OCI-LY7 (cell line): ENCODE measurements at regions not wholly inside any gene's neighbourhood (a gene's known extent, or its start where the extent isn't known, plus 50 kb on each side); places are given as distances from the start of the nearest gene placed in this dataset.

Experiments
- BruUV-seq: library from RNA; stranded (reverse); fragments of 400-500 nt; replicated peaks from 2 replicates; lab custom pipeline; 2021; lab: Mats Ljungman, UMichigan
- CTCF ChIA-PET: fragments of 300-600 bp; sonication (Branson Sonifier 250); formaldehyde crosslinking; loops from one replicate; lab custom pipeline; 2022; ENCODE audit warnings: antibody characterized with exemption; ENCODE audit not compliant: unreplicated experiment; lab: Charles Lee
- POLR2A ChIA-PET: fragments of 300-600 bp; sonication (Branson Sonifier 250); formaldehyde crosslinking; loops from one replicate; lab custom pipeline; 2022; ENCODE audit warnings: antibody characterized with exemption; lab: Charles Lee
- DNase-seq: peaks from one replicate; pipeline ENCODE4 v3.0.0-alpha.2; 2015; ENCODE audit warnings: low spot score
- H2AFZ ChIP-seq: fragments of 200-600 bp; sonication (generic), shearing (Covaris generic); 2 replicates; pipeline ENCODE4 v1.6.1; 2014; ENCODE audit warnings: mild to moderate bottlenecking, antibody characterized with exemption, low read length, moderate library complexity
- H3K27ac ChIP-seq: fragments of 200-600 bp; sonication (generic); 2 replicates; pipeline ENCODE4 v1.5.1; 2014; ENCODE audit warnings: mixed run types, low read depth, mild to moderate bottlenecking, moderate library complexity, low read length, inconsistent platforms; ENCODE audit not compliant: poor library complexity, severe bottlenecking
- H3K36me3 ChIP-seq: fragments of 200-600 bp; sonication (generic); 2 replicates; pipeline ENCODE4 v1.6.1; 2014; ENCODE audit warnings: mild to moderate bottlenecking, antibody characterized with exemption, low read length, moderate library complexity, mixed read lengths; ENCODE audit not compliant: insufficient read depth
- H3K4me1 ChIP-seq: fragments of 200-600 bp; sonication (generic); 2 replicates; pipeline ENCODE4 v1.5.1; 2014; ENCODE audit warnings: mild to moderate bottlenecking, low read length; ENCODE audit not compliant: insufficient read depth, poor library complexity, severe bottlenecking
- H3K4me2 ChIP-seq: fragments of 200-600 bp; sonication (generic); 2 replicates; pipeline ENCODE4 v1.6.1; 2014; ENCODE audit warnings: mild to moderate bottlenecking, low read length
- H3K4me3 ChIP-seq: fragments of 200-600 bp; sonication (generic); 2 replicates; pipeline ENCODE4 v1.5.1; 2014; ENCODE audit warnings: mild to moderate bottlenecking, low read depth, low read length; ENCODE audit not compliant: poor library complexity, severe bottlenecking
- H3K79me2 ChIP-seq: fragments of 200-600 bp; sonication (generic); 2 replicates; pipeline ENCODE4 v1.6.1; 2016; ENCODE audit warnings: low read depth, mild to moderate bottlenecking, low read length, moderate library complexity, mixed read lengths; ENCODE audit not compliant: insufficient read depth
- H3K9me2 ChIP-seq: fragments of 200-600 bp; sonication (generic); 2 replicates; pipeline ENCODE4 v1.6.1; 2016; ENCODE audit warnings: mild to moderate bottlenecking, low read length, mixed read lengths; ENCODE audit not compliant: insufficient read depth
- H3K9me3 ChIP-seq: fragments of 200-600 bp; sonication (generic); 2 replicates; pipeline ENCODE4 v1.6.1; 2014; ENCODE audit warnings: mild to moderate bottlenecking, mixed run types, low read length, mixed read lengths
- H4K20me1 ChIP-seq: fragments of 200-600 bp; sonication (generic); 2 replicates; pipeline ENCODE4 v1.6.1; 2014; ENCODE audit warnings: mild to moderate bottlenecking, antibody characterized with exemption, low read length, moderate library complexity, mixed read lengths; ENCODE audit not compliant: insufficient read depth
- EZH2phosphoT487 ChIP-seq: fragments of 200-600 bp; sonication (generic); IDR thresholded peaks from 2 replicates; pipeline ENCODE4 v1.6.1; 2018; ENCODE audit warnings: low read depth, borderline replicate concordance, mild to moderate bottlenecking, mixed run types, antibody characterized with exemption, low read length, moderate library complexity, mixed read lengths
- intact Hi-C: fragments of 100-400 bp; cut with micrococcal nuclease; formaldehyde crosslinking; loops from one replicate; pipeline ENCODE4 v1.10.0; 2022; ENCODE audit not compliant: unreplicated experiment
- TF ChIP-seq, protein P1 (sequence below): fragments of 200-600 bp; sonication (generic); conservative IDR thresholded peaks from 2 replicates; pipeline ENCODE4 v1.5.1; 2014; ENCODE audit warnings: mild to moderate bottlenecking, antibody characterized with exemption, low read length, moderate library complexity, mixed read lengths

DNA sequence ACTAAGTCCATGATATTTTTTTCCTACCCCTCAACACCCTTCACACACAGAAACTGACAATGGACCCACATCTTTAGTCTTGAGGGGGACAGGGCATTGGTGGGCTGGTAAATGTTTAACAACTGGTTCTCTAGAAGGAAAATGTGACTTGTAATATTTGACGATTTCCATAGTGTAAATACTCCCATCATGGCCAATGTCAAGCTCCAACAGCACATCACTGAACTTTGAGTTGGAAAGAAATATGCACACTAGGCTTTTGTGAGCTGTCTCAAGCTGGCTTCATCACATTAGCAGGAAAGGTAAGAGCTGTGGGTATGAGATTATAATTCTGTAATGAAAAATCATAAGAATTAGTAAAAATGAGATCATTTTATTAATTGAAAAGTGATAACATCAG, 189.9 kb upstream of the PRLR start:
- ChIA-PET POLR2A (no interaction called here), CTCF (no interaction called here)
- Histone ChIP-seq H3K79me2 (no peaks in the 10 kb centered on the region), H3K4me1 (no peaks in the 10 kb centered on the region), H3K4me3 (no peak overlapping the region), H3K9me2 (no peaks in the 10 kb centered on the region), H3K9me3 (no peaks in the 10 kb centered on the region), H3K36me3 (no peaks in the 10 kb centered on the region), H4K20me1 (no peaks in the 10 kb centered on the region), H2AFZ (no peak overlapping the region), H3K27ac (no peak overlapping the region), H3K4me2 (no peak overlapping the region)
- no peak for TF ChIP-seq EZH2phosphoT487
- TF ChIP-seq, protein P1, sequence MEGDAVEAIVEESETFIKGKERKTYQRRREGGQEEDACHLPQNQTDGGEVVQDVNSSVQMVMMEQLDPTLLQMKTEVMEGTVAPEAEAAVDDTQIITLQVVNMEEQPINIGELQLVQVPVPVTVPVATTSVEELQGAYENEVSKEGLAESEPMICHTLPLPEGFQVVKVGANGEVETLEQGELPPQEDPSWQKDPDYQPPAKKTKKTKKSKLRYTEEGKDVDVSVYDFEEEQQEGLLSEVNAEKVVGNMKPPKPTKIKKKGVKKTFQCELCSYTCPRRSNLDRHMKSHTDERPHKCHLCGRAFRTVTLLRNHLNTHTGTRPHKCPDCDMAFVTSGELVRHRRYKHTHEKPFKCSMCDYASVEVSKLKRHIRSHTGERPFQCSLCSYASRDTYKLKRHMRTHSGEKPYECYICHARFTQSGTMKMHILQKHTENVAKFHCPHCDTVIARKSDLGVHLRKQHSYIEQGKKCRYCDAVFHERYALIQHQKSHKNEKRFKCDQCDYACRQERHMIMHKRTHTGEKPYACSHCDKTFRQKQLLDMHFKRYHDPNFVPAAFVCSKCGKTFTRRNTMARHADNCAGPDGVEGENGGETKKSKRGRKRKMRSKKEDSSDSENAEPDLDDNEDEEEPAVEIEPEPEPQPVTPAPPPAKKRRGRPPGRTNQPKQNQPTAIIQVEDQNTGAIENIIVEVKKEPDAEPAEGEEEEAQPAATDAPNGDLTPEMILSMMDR = no peak
- DNase-seq = no peak
- intact Hi-C loops = no loop called here
- BruUV-seq = no TSS peak

DNA sequence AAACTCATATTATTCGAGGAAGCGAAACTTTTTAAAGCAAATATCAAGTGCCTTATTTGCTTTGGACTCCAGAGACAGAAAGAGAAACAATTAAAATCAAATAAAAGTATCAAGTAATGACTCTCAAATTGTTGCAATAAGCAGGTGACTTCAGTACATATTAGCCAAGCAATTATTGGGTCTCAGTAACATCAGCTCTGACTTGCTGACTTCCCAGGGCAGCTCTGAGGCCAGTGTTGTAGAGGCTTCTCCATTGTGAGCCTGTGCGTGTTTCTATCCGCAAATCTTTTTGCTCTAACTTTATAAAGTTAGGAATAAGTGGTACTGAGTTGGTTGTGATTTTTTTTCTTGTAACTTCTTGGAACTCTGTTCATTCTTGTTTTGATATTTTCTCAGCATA, 186.8 kb upstream of the PRLR start:
- no peak overlapping the region for H2AFZ ChIP-seq
- TF ChIP-seq, protein P1 = no peak
- no peaks in the 10 kb centered on the region for H4K20me1 ChIP-seq
- H3K9me2 ChIP-seq = no peaks in the 10 kb centered on the region
- no peaks in the 10 kb centered on the region for H3K79me2 ChIP-seq
- no peaks in the 10 kb centered on the region for H3K9me3 ChIP-seq
- H3K4me1 ChIP-seq = no peaks in the 10 kb centered on the region
- ChIA-PET CTCF (no interaction called here), POLR2A (interaction anchor here (1.1 kb wide), 1 partner anchor 110 kb away, joined by 3 read pairs; no protein-coding TSS in a partner anchor)
- intact Hi-C loops = no loop called here
- no peak overlapping the region for H3K4me2 ChIP-seq
- H3K4me3 ChIP-seq = no peak overlapping the region
- BruUV-seq = no TSS peak
- H3K27ac ChIP-seq = no peak overlapping the region
- no peak for DNase-seq
- H3K36me3 ChIP-seq = no peaks in the 10 kb centered on the region

DNA sequence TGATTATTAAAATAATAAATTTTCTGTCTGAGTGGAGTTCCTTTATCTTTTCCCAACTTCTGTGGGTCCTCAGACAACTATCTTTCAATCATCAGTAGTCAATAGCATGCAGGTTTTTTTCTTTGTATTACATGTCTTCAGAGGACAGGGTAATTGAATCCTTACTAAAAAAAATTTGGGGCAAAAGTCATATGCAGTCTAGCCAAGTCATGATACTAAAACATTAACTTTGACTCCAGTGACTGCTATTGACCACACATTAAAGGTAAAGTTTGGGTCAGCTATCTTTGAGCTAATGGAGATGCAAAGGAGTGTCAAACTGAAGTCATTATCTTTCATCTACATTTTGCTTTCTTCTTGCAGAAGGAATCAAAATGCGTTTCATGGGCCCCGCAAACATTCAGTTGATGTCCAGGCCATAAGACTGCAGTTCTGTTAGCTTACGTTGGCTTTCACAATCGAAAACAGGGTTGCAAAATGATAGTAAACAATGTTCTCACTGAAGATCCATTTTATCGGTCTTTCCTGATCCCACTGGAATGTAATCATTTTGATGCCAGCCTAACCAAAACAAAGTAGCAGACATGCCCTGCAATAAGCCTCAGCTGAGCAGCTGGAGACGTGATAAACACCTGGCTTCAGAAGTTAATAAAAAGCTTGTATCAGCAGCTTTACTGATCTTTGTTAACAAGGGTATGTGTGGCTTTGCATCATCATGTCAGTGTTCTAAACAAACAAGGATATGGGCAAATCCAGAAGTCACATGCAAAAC, 186.1 kb upstream of the PRLR start:
- no peaks in the 10 kb centered on the region for H3K36me3 ChIP-seq
- no peaks in the 10 kb centered on the region for H3K79me2 ChIP-seq
- H3K9me3 ChIP-seq = no peaks in the 10 kb centered on the region
- no peak overlapping the region for H3K4me2 ChIP-seq
- H2AFZ ChIP-seq = no peak overlapping the region
- no TSS peak for BruUV-seq
- ChIA-PET CTCF (no interaction called here), POLR2A (no interaction called here)
- H3K4me1 ChIP-seq = no peaks in the 10 kb centered on the region
- DNase-seq = no peak
- H3K9me2 ChIP-seq = no peaks in the 10 kb centered on the region
- intact Hi-C loops = no loop called here
- H3K4me3 ChIP-seq = no peak overlapping the region
- no peak overlapping the region for H3K27ac ChIP-seq
- no peaks in the 10 kb centered on the region for H4K20me1 ChIP-seq
- TF ChIP-seq, protein P1 = no peak
- no peak for TF ChIP-seq EZH2phosphoT487
